Activated CD8-positive, alpha-beta memory T cell treated with anti-CD3 and anti-CD28 coated beads, Interleukin-2, amount 10 ng/mL, durations not matched to agents 7 days and 5 days (primary cell): ENCODE measurements at regions not wholly inside any gene's neighbourhood (a gene's known extent, or its start where the extent isn't known, plus 50 kb on each side); places are given as distances from the start of the nearest gene placed in this dataset.

ENCODE experiments used
- ATAC-seq: fragments of 150-1000 bp; cut with Tn5 transposase; one replicate; pipeline ENCODE4 v1.10.0; 2021; ENCODE audit warnings: moderate library complexity
- CTCF ChIA-PET: fragments of 350-600 bp; sonication (Branson Sonifier 250); formaldehyde crosslinking; loops from one replicate; lab custom pipeline; 2021; ENCODE audit warnings: antibody characterized with exemption; lab: Charles Lee
- DNase-seq: peaks from one replicate; pipeline ENCODE4 v3.0.0-alpha.2; 2020
- H3K27ac Mint-ChIP-seq: one replicate; pipeline ENCODE4 v1.8.0; 2021; ENCODE audit warnings: mild to moderate bottlenecking, mixed read lengths
- H3K27me3 Mint-ChIP-seq: one replicate; pipeline ENCODE4 v1.8.0; 2021; ENCODE audit warnings: mixed read lengths
- H3K36me3 Mint-ChIP-seq: one replicate; pipeline ENCODE4 v1.8.0; 2021; ENCODE audit warnings: mild to moderate bottlenecking, mixed read lengths
- H3K4me1 Mint-ChIP-seq: one replicate; pipeline ENCODE4 v1.8.0; 2021; ENCODE audit warnings: mixed read lengths
- H3K4me3 Mint-ChIP-seq: one replicate; pipeline ENCODE4 v1.8.0; 2021; ENCODE audit warnings: mild to moderate bottlenecking, moderate library complexity, mixed read lengths
- H3K9me3 Mint-ChIP-seq: one replicate; pipeline ENCODE4 v1.8.0; 2022; ENCODE audit warnings: low read depth, mixed read lengths

DNA sequence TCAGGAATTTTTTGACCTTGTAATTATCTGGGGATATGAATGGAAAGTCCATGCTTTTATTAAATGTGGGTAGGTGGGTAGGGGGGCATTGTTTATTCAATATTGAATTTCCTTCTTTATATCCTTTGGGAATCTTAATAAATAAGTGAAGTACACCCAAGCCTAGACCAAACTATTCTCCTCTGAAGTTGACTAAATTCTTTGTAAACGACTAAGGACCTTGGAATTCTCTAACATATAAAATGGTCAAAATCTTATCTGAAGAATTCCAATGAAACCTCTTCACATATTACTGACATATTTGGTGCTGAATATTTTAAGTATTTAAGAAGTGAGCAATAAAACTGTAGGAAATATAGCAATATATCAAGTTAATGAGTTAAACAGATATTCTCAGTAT, 1432.1 kb upstream of the GBE1 start:
- no peaks in the 10 kb centered on the region for H3K27me3 Mint-ChIP-seq
- H3K36me3 Mint-ChIP-seq: no peaks in the 10 kb centered on the region
- no peak overlapping the region for H3K27ac Mint-ChIP-seq
- H3K9me3 Mint-ChIP-seq: peaks cover 1% of the 10 kb centered on the region
- H3K4me3 Mint-ChIP-seq: no peak overlapping the region
- ATAC-seq (no peak), DNase-seq (no peak)
- CTCF ChIA-PET: no interaction called here
- no peaks in the 10 kb centered on the region for H3K4me1 Mint-ChIP-seq

DNA sequence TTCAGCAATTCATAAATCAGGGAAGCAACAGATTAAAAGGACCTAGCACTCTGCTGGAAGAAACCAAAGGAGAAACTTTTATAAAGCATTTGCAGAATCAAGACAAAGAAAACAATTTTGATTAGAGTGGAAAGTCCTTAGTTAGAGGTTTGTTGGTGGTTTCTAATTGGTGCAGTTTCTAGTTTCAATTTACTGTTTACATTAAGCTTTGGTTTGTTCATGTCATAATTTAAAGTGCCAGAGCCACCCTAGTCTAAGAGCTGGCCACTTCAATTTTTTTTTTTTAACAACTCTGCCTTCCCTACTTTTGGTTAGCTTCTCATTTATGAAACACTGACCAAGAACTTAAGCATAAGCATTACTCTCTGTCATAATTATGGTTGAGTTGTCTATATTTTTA, 1428.2 kb upstream of the GBE1 start:
- H3K27ac Mint-ChIP-seq: no peak overlapping the region
- ATAC-seq (no peak), DNase-seq (no peak)
- H3K27me3 Mint-ChIP-seq: no peaks in the 10 kb centered on the region
- CTCF ChIA-PET: no interaction called here
- H3K4me3 Mint-ChIP-seq: no peak overlapping the region
- no peaks in the 10 kb centered on the region for H3K4me1 Mint-ChIP-seq
- no peaks in the 10 kb centered on the region for H3K36me3 Mint-ChIP-seq
- peaks cover 2% of the 10 kb centered on the region for H3K9me3 Mint-ChIP-seq

DNA sequence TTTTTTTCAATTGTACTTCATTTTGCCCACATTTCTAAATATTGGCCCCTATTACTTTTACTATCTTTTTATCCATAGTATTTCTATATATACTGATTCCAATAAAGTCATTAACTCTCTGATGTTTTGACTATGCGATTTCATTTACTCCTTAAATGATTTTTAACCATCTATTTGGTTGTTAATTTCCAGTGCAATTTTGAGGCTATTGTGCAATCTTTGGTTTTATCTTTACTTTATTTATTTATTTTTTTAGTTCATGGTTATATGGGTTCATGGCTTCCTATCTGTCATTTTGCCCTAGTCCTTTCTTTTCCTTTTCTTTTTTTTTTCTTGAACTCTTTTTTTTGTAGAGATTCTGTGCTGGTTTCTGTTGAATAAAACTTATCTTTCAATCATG, 1408.0 kb upstream of the GBE1 start:
- ATAC-seq (no peak), DNase-seq (no peak)
- Mint-ChIP-seq H3K36me3 (no peaks in the 10 kb centered on the region), H3K27ac (no peak overlapping the region), H3K27me3 (no peaks in the 10 kb centered on the region), H3K4me1 (no peaks in the 10 kb centered on the region), H3K4me3 (no peak overlapping the region), H3K9me3 (peaks cover 2% of the 10 kb centered on the region)
- CTCF ChIA-PET: no interaction called here

- ATAC-seq: no peak
- CTCF ChIA-PET: no interaction called here
- no peaks in the 10 kb centered on the region for H3K4me1 Mint-ChIP-seq
Measured at GRCh38 chr3:83150896-83151295, 1389.5 kb upstream of the GBE1 start.

DNA sequence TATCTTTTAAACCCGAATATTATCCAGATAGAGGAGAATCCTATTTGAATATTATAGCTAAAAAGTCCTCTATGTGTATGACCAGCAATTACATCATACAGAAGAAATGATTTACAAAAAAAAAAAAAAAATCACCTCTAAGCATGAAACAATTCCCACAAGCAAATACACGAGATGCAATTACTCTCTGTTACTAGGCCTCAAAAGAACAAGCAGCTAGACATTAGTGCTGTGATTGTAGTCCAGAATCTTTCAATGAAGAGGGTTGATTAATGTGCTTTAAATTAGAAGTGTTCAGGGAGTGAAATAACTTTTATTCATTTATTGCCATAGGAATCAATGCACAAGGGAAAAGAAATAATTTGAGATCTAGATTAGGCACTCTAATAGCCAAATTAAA, 1379.5 kb upstream of the GBE1 start:
- H3K4me1 Mint-ChIP-seq: no peaks in the 10 kb centered on the region
- no peaks in the 10 kb centered on the region for H3K27me3 Mint-ChIP-seq
- H3K9me3 Mint-ChIP-seq: peaks cover 5% of the 10 kb centered on the region
- no peaks in the 10 kb centered on the region for H3K36me3 Mint-ChIP-seq
- ATAC-seq (no peak), DNase-seq (no peak)
- CTCF ChIA-PET: no interaction called here
- no peak overlapping the region for H3K4me3 Mint-ChIP-seq
- H3K27ac Mint-ChIP-seq: no peak overlapping the region

More at GRCh38 chr3:83150896-83151295, 1389.5 kb upstream of the GBE1 start:
- Mint-ChIP-seq H3K36me3 (no peaks in the 10 kb centered on the region), H3K27me3 (no peaks in the 10 kb centered on the region), H3K27ac (no peak overlapping the region), H3K4me3 (no peak overlapping the region), H3K9me3 (peaks cover 7% of the 10 kb centered on the region)
- no peak for DNase-seq

DNA sequence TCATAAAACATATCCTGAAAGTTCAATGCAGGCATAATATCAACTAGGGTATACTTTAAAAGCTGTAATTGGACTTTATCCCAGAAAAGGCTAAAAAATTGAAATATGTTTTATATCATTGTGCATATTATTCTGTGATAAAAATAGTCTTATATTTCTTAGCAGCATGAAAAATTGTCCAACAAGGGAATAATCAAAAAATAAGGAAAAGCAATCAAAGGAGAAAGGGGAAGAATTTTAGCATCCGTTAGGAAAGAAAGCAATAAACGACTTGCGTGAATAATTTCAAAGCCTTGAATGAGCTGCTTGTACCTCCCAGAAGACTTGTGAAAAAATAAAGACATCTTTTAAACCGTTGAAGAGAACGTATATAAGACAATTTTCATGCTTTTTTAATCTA, 1369.8 kb upstream of the GBE1 start:
- Mint-ChIP-seq H3K36me3 (no peaks in the 10 kb centered on the region), H3K4me3 (no peak overlapping the region), H3K4me1 (no peaks in the 10 kb centered on the region), H3K27ac (no peak overlapping the region), H3K27me3 (no peaks in the 10 kb centered on the region), H3K9me3 (peaks cover 4% of the 10 kb centered on the region)
- DNase-seq (no peak), ATAC-seq (no peak)
- CTCF ChIA-PET: no interaction called here

GRCh38 chr3:83122774-83123350, 1361.4 kb upstream of the GBE1 start:
- no peak overlapping the region for H3K4me3 Mint-ChIP-seq
- H3K9me3 Mint-ChIP-seq: peaks cover 8% of the 10 kb centered on the region
- no peak for ATAC-seq
- CTCF ChIA-PET: no interaction called here
- no peaks in the 10 kb centered on the region for H3K27me3 Mint-ChIP-seq
- H3K27ac Mint-ChIP-seq: no peak overlapping the region
- no peaks in the 10 kb centered on the region for H3K36me3 Mint-ChIP-seq
- H3K4me1 Mint-ChIP-seq: no peaks in the 10 kb centered on the region
- DNase-seq: no peak

DNA sequence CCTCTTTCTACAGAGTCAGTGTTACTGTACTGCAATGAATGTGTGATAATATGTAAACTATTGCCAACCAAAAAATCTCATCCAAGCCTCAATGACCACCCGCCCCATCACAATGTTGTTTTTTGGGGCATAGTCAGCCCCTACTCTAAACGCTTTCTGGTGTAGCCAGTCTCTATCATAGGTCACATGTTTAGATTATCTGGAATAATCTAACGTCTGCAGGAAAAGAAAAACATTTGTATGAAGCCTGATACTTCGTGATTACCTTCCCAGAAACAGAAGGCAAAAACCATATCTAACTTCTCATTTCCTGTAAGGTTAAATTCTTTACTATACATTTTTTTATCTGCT, 1331.8 kb upstream of the GBE1 start:
- Mint-ChIP-seq H3K36me3 (no peaks in the 10 kb centered on the region), H3K4me3 (no peak overlapping the region), H3K9me3 (peaks cover 2% of the 10 kb centered on the region), H3K27me3 (no peaks in the 10 kb centered on the region), H3K4me1 (no peaks in the 10 kb centered on the region), H3K27ac (no peak overlapping the region)
- DNase-seq (no peak), ATAC-seq (no peak)
- CTCF ChIA-PET: no interaction called here

DNA sequence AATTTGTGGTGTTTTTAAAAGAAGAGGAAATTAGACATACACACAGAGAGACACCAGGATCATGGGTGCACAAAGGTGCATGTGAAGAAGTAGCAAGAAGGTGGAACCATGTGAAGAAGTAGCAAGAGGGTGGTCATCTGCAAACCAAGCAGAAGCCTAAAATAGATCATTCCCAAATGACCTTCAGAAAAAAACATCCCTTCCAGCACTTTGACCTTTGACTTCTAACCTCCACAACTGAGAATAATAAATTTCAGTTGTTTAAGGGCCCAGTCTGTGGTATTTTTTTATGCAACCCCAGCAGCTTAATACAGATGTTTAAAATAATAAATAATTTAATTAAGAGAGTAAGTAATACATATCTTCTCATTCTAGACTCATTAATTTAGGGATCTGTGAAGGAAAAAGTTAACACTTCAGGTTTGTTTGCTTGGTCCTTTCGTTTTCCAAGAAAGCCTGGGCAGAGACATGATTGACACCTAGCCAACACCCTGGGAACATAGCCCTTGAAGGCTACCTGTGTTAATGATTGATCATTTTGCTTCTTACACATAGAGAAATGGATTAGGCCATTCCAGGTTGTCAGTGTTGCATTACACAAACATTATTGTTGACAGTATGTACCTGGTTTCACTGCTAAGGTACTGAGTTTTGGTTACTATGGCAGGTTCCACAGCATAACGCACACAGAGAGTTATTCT, 1331.2 kb upstream of the GBE1 start:
- Mint-ChIP-seq H3K27me3 (no peaks in the 10 kb centered on the region), H3K4me1 (no peaks in the 10 kb centered on the region), H3K4me3 (no peak overlapping the region), H3K27ac (no peak overlapping the region), H3K36me3 (no peaks in the 10 kb centered on the region), H3K9me3 (peaks cover 2% of the 10 kb centered on the region)
- ATAC-seq: no peak
- DNase-seq: no peak
- CTCF ChIA-PET: no interaction called here

- H3K9me3 Mint-ChIP-seq: peaks cover 5% of the 10 kb centered on the region
- CTCF ChIA-PET: no interaction called here
- no peaks in the 10 kb centered on the region for H3K27me3 Mint-ChIP-seq
- H3K4me3 Mint-ChIP-seq: no peak overlapping the region
- no peak for ATAC-seq
- H3K27ac Mint-ChIP-seq: no peak overlapping the region
- no peaks in the 10 kb centered on the region for H3K36me3 Mint-ChIP-seq
- DNase-seq: no peak
- H3K4me1 Mint-ChIP-seq: no peaks in the 10 kb centered on the region
Measured at GRCh38 chr3:83076041-83076440, 1314.6 kb upstream of the GBE1 start.

GRCh38 chr3:83074485-83074884, 1313.0 kb upstream of the GBE1 start:
- H3K27me3 Mint-ChIP-seq: no peaks in the 10 kb centered on the region
- no peaks in the 10 kb centered on the region for H3K36me3 Mint-ChIP-seq
- CTCF ChIA-PET: no interaction called here
- no peak overlapping the region for H3K27ac Mint-ChIP-seq
- peaks cover 5% of the 10 kb centered on the region for H3K9me3 Mint-ChIP-seq
- no peaks in the 10 kb centered on the region for H3K4me1 Mint-ChIP-seq
- ATAC-seq: no peak
- no peak overlapping the region for H3K4me3 Mint-ChIP-seq
- no peak for DNase-seq

DNA sequence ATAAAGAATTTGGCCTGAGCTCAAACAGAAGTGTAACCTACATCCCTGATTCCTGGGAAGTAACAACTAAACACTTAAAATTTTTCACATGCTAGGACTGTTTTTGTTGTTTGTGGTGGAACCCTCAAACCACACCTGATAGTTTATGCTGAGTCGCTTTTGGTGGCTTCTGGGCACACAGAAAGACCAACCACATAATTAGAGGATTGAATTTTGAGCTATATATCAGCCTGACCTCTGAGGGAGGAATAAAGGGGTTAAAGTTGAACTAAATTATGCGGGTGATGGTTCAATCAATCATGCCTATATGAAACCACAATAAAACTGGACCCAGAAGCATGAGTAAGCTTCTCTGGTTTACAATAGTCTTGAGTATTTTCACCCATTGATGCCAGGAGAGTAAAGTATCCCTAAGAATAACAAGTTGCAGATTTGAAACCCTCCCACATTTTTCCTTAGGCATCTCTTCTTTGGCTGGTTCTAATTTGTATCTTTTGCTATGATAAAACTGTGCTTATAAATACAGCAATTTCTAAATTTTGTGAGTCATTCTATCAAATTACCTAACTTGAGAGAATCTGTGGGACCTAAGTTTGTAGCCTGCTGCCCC, 1304.5 kb upstream of the GBE1 start:
- CTCF ChIA-PET: no interaction called here
- Mint-ChIP-seq H3K27me3 (no peaks in the 10 kb centered on the region), H3K4me1 (no peaks in the 10 kb centered on the region), H3K9me3 (peaks cover 17% of the 10 kb centered on the region), H3K36me3 (no peaks in the 10 kb centered on the region), H3K4me3 (no peak overlapping the region), H3K27ac (no peak overlapping the region)
- no peak for ATAC-seq
- DNase-seq: no peak

DNA sequence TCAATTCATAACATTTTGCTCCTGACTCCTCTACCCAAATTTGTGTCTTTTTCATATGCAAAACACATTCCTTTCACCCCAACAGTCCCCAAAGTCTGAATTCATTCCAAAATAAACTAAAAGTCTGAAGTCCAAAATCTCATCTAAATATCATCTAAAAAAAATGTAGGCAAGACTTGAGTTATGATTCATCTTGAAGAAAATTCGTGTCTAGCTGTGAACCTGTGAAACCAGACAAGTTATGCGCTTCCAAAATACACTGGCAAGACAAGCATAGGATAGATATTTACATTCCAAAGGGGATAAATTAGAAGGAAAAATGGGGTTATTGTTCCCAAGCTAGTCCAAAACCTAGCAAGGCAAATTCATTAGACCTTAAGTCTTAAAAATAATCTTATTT, 1302.0 kb upstream of the GBE1 start:
- CTCF ChIA-PET: no interaction called here
- no peaks in the 10 kb centered on the region for H3K36me3 Mint-ChIP-seq
- no peak overlapping the region for H3K27ac Mint-ChIP-seq
- H3K4me1 Mint-ChIP-seq: no peaks in the 10 kb centered on the region
- no peak overlapping the region for H3K4me3 Mint-ChIP-seq
- DNase-seq (no peak), ATAC-seq (no peak)
- H3K9me3 Mint-ChIP-seq: peaks cover 21% of the 10 kb centered on the region
- H3K27me3 Mint-ChIP-seq: no peaks in the 10 kb centered on the region

DNA sequence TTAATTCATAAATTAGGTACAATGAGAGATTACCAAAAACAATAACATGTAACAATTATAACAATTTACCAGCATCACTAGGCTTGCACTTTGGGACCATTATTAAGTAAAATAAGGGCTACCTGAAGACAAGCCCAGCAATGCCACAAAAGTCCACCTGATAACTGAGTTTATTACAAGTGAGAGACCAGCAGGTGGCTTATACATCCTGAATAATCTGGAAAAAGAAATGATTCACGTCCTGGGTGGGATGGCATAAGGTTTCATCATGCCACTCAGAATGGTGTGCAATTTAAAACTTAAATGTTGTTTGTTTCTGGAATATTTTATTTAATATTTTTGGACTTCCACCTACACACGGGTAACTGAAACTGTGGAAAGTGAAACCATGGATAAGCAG, 1287.1 kb upstream of the GBE1 start:
- no peak for DNase-seq
- Mint-ChIP-seq H3K27me3 (no peaks in the 10 kb centered on the region), H3K4me3 (no peak overlapping the region), H3K27ac (no peak overlapping the region), H3K4me1 (no peaks in the 10 kb centered on the region), H3K36me3 (no peaks in the 10 kb centered on the region), H3K9me3 (no peaks in the 10 kb centered on the region)
- ATAC-seq: no peak
- CTCF ChIA-PET: no interaction called here
